SJSA1 (cell line): ENCODE measurements at regions not wholly inside any gene's neighbourhood (a gene's known extent, or its start where the extent isn't known, plus 50 kb on each side); places are given as distances from the start of the nearest gene placed in this dataset.

Source experiments
- DNase-seq, 2 experiments: peaks; one replicate each; pipeline ENCODE4 v3.0.0-alpha.2; 2015 to 2020; ENCODE audit warnings: low spot score in 2 of 2, low read depth in 1 of 2
- H3K27ac ChIP-seq: fragments of 250-450 bp; sonication (Bioruptor Pico); 2 replicates; pipeline ENCODE4 v1.5.1; 2020; ENCODE audit warnings: mild to moderate bottlenecking, moderate library complexity
- H3K27me3 ChIP-seq: fragments of 250-450 bp; sonication (Bioruptor Pico); replicated peaks from 2 replicates; pipeline ENCODE4 v1.5.1; 2020; ENCODE audit warnings: mild to moderate bottlenecking, moderate library complexity
- H3K36me3 ChIP-seq: fragments of 250-450 bp; sonication (Bioruptor Pico); 2 replicates; pipeline ENCODE4 v1.5.1; 2020; ENCODE audit warnings: mild to moderate bottlenecking
- H3K4me1 ChIP-seq: fragments of 250-450 bp; sonication (Bioruptor Pico); replicated peaks from 2 replicates; pipeline ENCODE4 v1.6.1; 2021; ENCODE audit warnings: mild to moderate bottlenecking
- H3K4me3 ChIP-seq: fragments of 250-450 bp; sonication (Bioruptor Pico); 2 replicates; pipeline ENCODE4 v1.5.1; 2020; ENCODE audit warnings: mild to moderate bottlenecking
- H3K9me3 ChIP-seq: fragments of 250-450 bp; sonication (Bioruptor Pico); replicated peaks from 2 replicates; pipeline ENCODE4 v1.5.1; 2020; ENCODE audit warnings: mild to moderate bottlenecking

GRCh38 chr12:3923021-3923420 lies 49.8 kb upstream of the PARP11 start:
- Histone ChIP-seq H3K27ac (no peak overlapping the region), H3K27me3 (peaks cover 22% of the 10 kb centered on the region), H3K9me3 (no peaks in the 10 kb centered on the region), H3K4me3 (no peak overlapping the region), H3K36me3 (no peaks in the 10 kb centered on the region), H3K4me1 (no peaks in the 10 kb centered on the region)
- no peak for DNase-seq
